ENCODE measurements at regions not wholly inside any gene's neighbourhood (a gene's known extent, or its start where the extent isn't known, plus 50 kb on each side); places are given as distances from the start of the nearest gene placed in this dataset.

GRCh38 chr15:81523867-81524266, 149.9 kb upstream of the TMC3 start:
- Mint-ChIP-seq H3K9me3 (ENCODE audit: low read depth) (peaks cover 4% of the 10 kb centered on the region), H3K36me3 (ENCODE audit: insufficient read depth) (no peaks in the 10 kb centered on the region), H3K27me3 (no peaks in the 10 kb centered on the region), H3K4me3 (ENCODE audit: low read depth) (no peak overlapping the region), H3K4me1 (ENCODE audit: low read depth) (no peaks in the 10 kb centered on the region), H3K27ac (no peak overlapping the region)
- no peak for DNase-seq (ENCODE audit: low spot score, unreplicated experiment)
- TF ChIP-seq CTCF (IDR thresholded peaks at IDR 0.05; ENCODE audit: unreplicated experiment), result no peak

- no peaks in the 10 kb centered on the region for H3K36me3 Mint-ChIP-seq (ENCODE audit: insufficient read depth)
- peaks cover 4% of the 10 kb centered on the region for H3K9me3 Mint-ChIP-seq (ENCODE audit: low read depth)
- H3K4me3 Mint-ChIP-seq (ENCODE audit: low read depth), result no peak overlapping the region
- peaks cover 6% of the 10 kb centered on the region for H3K27me3 Mint-ChIP-seq
- no peak for DNase-seq (ENCODE audit: low spot score, unreplicated experiment)
- TF ChIP-seq CTCF (IDR thresholded peaks at IDR 0.05; ENCODE audit: unreplicated experiment), result no peak
- H3K27ac Mint-ChIP-seq, result no peak overlapping the region
- H3K4me1 Mint-ChIP-seq (ENCODE audit: low read depth), result no peaks in the 10 kb centered on the region
Observed at GRCh38 chr15:81520480-81520879, 146.5 kb upstream of the TMC3 start.

- no peak for DNase-seq (ENCODE audit: low spot score, unreplicated experiment)
- Mint-ChIP-seq H3K9me3 (ENCODE audit: low read depth) (no peaks in the 10 kb centered on the region), H3K4me1 (ENCODE audit: low read depth) (no peaks in the 10 kb centered on the region), H3K4me3 (ENCODE audit: low read depth) (no peak overlapping the region), H3K27ac (no peak overlapping the region), H3K27me3 (peaks cover 6% of the 10 kb centered on the region), H3K36me3 (ENCODE audit: insufficient read depth) (no peaks in the 10 kb centered on the region)
- TF ChIP-seq CTCF (IDR thresholded peaks at IDR 0.05; ENCODE audit: unreplicated experiment), result no peak
Observed at GRCh38 chr15:81516461-81516860, 142.4 kb upstream of the TMC3 start.

- no peak for TF ChIP-seq CTCF (IDR thresholded peaks at IDR 0.05; ENCODE audit: unreplicated experiment)
- Mint-ChIP-seq H3K9me3 (ENCODE audit: low read depth) (no peaks in the 10 kb centered on the region), H3K27ac (no peak overlapping the region), H3K27me3 (peaks cover 6% of the 10 kb centered on the region), H3K4me3 (ENCODE audit: low read depth) (no peak overlapping the region), H3K4me1 (ENCODE audit: low read depth) (no peaks in the 10 kb centered on the region), H3K36me3 (ENCODE audit: insufficient read depth) (no peaks in the 10 kb centered on the region)
- DNase-seq (ENCODE audit: low spot score, unreplicated experiment), result no peak
Observed at GRCh38 chr15:81516012-81516411, 142.0 kb upstream of the TMC3 start.

GRCh38 chr15:81514725-81515124, 140.7 kb upstream of the TMC3 start:
- DNase-seq (ENCODE audit: low spot score, unreplicated experiment), result no peak
- Mint-ChIP-seq H3K4me1 (ENCODE audit: low read depth) (no peaks in the 10 kb centered on the region), H3K27me3 (peaks cover 6% of the 10 kb centered on the region), H3K9me3 (ENCODE audit: low read depth) (no peaks in the 10 kb centered on the region), H3K27ac (no peak overlapping the region), H3K4me3 (ENCODE audit: low read depth) (no peak overlapping the region), H3K36me3 (ENCODE audit: insufficient read depth) (no peaks in the 10 kb centered on the region)
- no peak for TF ChIP-seq CTCF (IDR thresholded peaks at IDR 0.05; ENCODE audit: unreplicated experiment)
